Thyroid gland (tissue), 4 donors: ENCODE measurements at regions not wholly inside any gene's neighbourhood (a gene's known extent, or its start where the extent isn't known, plus 50 kb on each side); places are given as distances from the start of the nearest gene placed in this dataset.

Experiments
- DNase-seq, 2 donors: peaks; one replicate each; pipeline ENCODE4 v3.0.0-alpha.2; 2019
- H3K27ac ChIP-seq, 3 donors: fragments of 200-600 bp; sonication (generic); 1 replicate in 2 of 3; 2 replicates in 1 of 3; pipeline ENCODE4 v1.5.1; 2016 to 2019; ENCODE audit warnings: mild to moderate bottlenecking in 1 of 3, moderate library complexity in 1 of 3
- H3K27me3 ChIP-seq: fragments of 200-600 bp; sonication (generic); one replicate; pipeline ENCODE4 v1.5.1; 2019
- H3K36me3 ChIP-seq, 2 donors: fragments of 200-600 bp; sonication (generic); one replicate each; pipeline ENCODE4 v1.5.1; 2016 to 2019
- H3K4me1 ChIP-seq, 2 donors: fragments of 200-600 bp; sonication (generic); one replicate each; pipeline ENCODE4 v1.5.1; 2017 to 2019
- H3K4me3 ChIP-seq, 3 donors: fragments of 200-600 bp; sonication (generic); replicated peaks in 1 of 3; 1 replicate in 2 of 3; 2 replicates in 1 of 3; pipeline ENCODE4 v1.5.1; 2016; ENCODE audit warnings: mild to moderate bottlenecking in 1 of 3
- H3K9me3 ChIP-seq: fragments of 200-600 bp; sonication (generic); one replicate; pipeline ENCODE4 v1.5.1; 2017
- POLR2A ChIP-seq, 2 donors: fragments of 450-650 bp; IDR thresholded peaks; one replicate each; pipeline ENCODE4 v1.6.1; 2017; ENCODE audit warnings: antibody characterized with exemption in 2 of 2, mild to moderate bottlenecking in 2 of 2, moderate library complexity in 1 of 2
- WGBS, 2 donors: methylation state at CpG; one replicate each; pipeline ENCODE4 v1.1.5; 2017; 5-methylcytosine and 5-hydroxymethylcytosine counted together
- intact Hi-C: fragments of 100-400 bp; cut with DNase I; formaldehyde crosslinking; loops from one replicate; pipeline ENCODE4 v1.15.1; 2023
- TF ChIP-seq, protein P1 (sequence below), 6 experiments: fragments of 200-600 bp in 3 of 6; fragments of 450-650 bp in 3 of 6; sonication (generic) in 3 of 6; IDR thresholded peaks; one replicate each; pipeline ENCODE4 v1.5.1; 2016 to 2019; ENCODE audit warnings: antibody characterized with exemption in 6 of 6, mild to moderate bottlenecking in 2 of 6, inconsistent platforms in 1 of 6, moderate library complexity in 1 of 6

- TF ChIP-seq POLR2A (IDR thresholded peaks at IDR 0.05) = no peak
- TF ChIP-seq, protein P1, sequence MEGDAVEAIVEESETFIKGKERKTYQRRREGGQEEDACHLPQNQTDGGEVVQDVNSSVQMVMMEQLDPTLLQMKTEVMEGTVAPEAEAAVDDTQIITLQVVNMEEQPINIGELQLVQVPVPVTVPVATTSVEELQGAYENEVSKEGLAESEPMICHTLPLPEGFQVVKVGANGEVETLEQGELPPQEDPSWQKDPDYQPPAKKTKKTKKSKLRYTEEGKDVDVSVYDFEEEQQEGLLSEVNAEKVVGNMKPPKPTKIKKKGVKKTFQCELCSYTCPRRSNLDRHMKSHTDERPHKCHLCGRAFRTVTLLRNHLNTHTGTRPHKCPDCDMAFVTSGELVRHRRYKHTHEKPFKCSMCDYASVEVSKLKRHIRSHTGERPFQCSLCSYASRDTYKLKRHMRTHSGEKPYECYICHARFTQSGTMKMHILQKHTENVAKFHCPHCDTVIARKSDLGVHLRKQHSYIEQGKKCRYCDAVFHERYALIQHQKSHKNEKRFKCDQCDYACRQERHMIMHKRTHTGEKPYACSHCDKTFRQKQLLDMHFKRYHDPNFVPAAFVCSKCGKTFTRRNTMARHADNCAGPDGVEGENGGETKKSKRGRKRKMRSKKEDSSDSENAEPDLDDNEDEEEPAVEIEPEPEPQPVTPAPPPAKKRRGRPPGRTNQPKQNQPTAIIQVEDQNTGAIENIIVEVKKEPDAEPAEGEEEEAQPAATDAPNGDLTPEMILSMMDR (IDR thresholded peaks at IDR 0.05) = no peak
- no peaks in the 10 kb centered on the region for H3K9me3 ChIP-seq
- H3K36me3 ChIP-seq = no peaks in the 10 kb centered on the region
- H3K4me3 ChIP-seq = no peak overlapping the region
- WGBS, 2 donors = 82 to 83% methylated on average over 1 to 3 of the region's 3 CpGs
- DNase-seq = no peak
- H3K27me3 ChIP-seq = no peaks in the 10 kb centered on the region
- no peaks in the 10 kb centered on the region for H3K4me1 ChIP-seq
- H3K27ac ChIP-seq = no peak overlapping the region
- intact Hi-C loops = no loop called here
Measured at GRCh38 chr5:44183753-44184152, 205.5 kb downstream of the FGF10 start.

- H3K4me3 ChIP-seq = no peak overlapping the region
- H3K27me3 ChIP-seq = no peaks in the 10 kb centered on the region
- whole genome bisulfite sequencing, 2 donors = 49 to 75% methylated on average over 1 of the region's 1 CpG
- H3K4me1 ChIP-seq = no peaks in the 10 kb centered on the region
- DNase-seq = no peak
- H3K27ac ChIP-seq = no peak overlapping the region
- H3K9me3 ChIP-seq = no peaks in the 10 kb centered on the region
- intact Hi-C loops = no loop called here
- no peak for TF ChIP-seq POLR2A (IDR thresholded peaks at IDR 0.05)
- TF ChIP-seq, protein P1 (IDR thresholded peaks at IDR 0.05) = no peak
- H3K36me3 ChIP-seq = no peaks in the 10 kb centered on the region
Measured at GRCh38 chr5:44183312-44183711, 205.9 kb downstream of the FGF10 start.

GRCh38 chr5:44178414-44178813 lies 210.8 kb downstream of the FGF10 start:
- WGBS, 2 donors = 82 to 89% methylated on average over 2 of the region's 2 CpGs
- Histone ChIP-seq H3K4me3 (no peak overlapping the region), H3K9me3 (no peaks in the 10 kb centered on the region), H3K27ac (no peak overlapping the region), H3K27me3 (no peaks in the 10 kb centered on the region), H3K36me3 (no peaks in the 10 kb centered on the region), H3K4me1 (no peaks in the 10 kb centered on the region)
- DNase-seq = no peak
- no peak for TF ChIP-seq POLR2A (IDR thresholded peaks at IDR 0.05)
- TF ChIP-seq, protein P1 (IDR thresholded peaks at IDR 0.05) = no peak
- intact Hi-C loops = no loop called here

DNA sequence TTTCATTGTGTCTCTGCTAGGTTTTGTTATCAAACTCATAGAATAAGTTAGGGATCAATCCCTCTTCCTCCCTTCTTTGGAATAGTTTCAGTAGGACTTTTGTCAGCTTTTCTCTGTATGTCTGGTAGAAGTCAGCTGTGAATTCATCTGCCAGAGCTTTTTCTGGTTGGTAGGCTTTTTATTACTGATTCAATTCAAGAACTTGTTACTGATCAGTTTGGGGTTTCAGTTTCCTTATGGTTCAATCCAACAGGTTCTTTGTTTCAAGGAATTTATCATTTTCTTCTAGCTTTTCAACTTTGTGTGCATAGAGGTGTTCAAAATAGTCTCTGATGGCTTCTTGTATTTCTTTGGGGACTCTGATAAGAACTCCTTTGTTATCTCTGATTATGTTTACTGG lies 221.7 kb downstream of the FGF10 start:
- Histone ChIP-seq H3K36me3 (no peaks in the 10 kb centered on the region), H3K27me3 (no peaks in the 10 kb centered on the region), H3K4me3 (no peak overlapping the region), H3K9me3 (no peaks in the 10 kb centered on the region), H3K4me1 (no peaks in the 10 kb centered on the region), H3K27ac (no peak overlapping the region)
- no peak for TF ChIP-seq POLR2A (IDR thresholded peaks at IDR 0.05)
- TF ChIP-seq, protein P1 (IDR thresholded peaks at IDR 0.05) = no peak
- DNase-seq = no peak
- intact Hi-C loops = no loop called here

DNA sequence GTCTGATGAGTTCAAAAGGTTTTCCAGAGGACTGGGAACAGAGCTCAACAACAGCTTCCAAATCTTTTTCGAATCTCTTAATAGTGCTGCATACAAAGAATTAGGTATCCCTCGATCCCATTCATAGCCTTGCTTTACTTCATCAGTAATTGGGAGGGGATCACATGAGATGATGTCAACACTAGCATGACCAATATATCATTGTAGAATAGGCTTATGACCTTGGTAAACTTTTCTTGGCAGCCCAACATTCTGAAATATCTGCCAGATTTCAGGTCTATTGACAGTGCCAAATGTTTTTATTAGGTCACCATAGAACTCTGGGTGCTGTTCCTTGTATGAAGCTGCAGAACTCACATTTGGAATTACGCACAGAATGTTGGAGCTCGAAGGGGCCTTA lies 228.9 kb downstream of the FGF10 start:
- Histone ChIP-seq H3K36me3 (no peaks in the 10 kb centered on the region), H3K27ac (no peak overlapping the region), H3K9me3 (no peaks in the 10 kb centered on the region), H3K4me1 (no peaks in the 10 kb centered on the region), H3K4me3 (no peak overlapping the region), H3K27me3 (no peaks in the 10 kb centered on the region)
- WGBS, 2 donors = 75 to 80% methylated on average over 4 of the region's 4 CpGs
- TF ChIP-seq POLR2A (IDR thresholded peaks at IDR 0.05) = no peak
- TF ChIP-seq, protein P1 (IDR thresholded peaks at IDR 0.05) = no peak
- no peak for DNase-seq
- intact Hi-C loops = no loop called here
